H9 (cell line): ENCODE measurements at regions not wholly inside any gene's neighbourhood (a gene's known extent, or its start where the extent isn't known, plus 50 kb on each side); places are given as distances from the start of the nearest gene placed in this dataset.

Experiments used
- DNase-seq: peaks from one replicate; pipeline ENCODE4 v3.0.0-alpha.2; 2017
- H2AFZ ChIP-seq: one replicate; pipeline ENCODE4 v1.6.1; 2013; ENCODE audit warnings: mild to moderate bottlenecking, low read length, control low read depth, moderate library complexity
- H2AK5ac ChIP-seq: 2 replicates; pipeline ENCODE4 v1.6.1; 2013; ENCODE audit warnings: low read length, control low read depth, mixed read lengths; ENCODE audit not compliant: insufficient read length
- H2BK120ac ChIP-seq: one replicate; pipeline ENCODE4 v1.6.1; 2013; ENCODE audit warnings: low read depth, mild to moderate bottlenecking, low read length, control low read depth, inconsistent platforms; ENCODE audit not compliant: poor library complexity, severe bottlenecking
- H2BK12ac ChIP-seq: 2 replicates; pipeline ENCODE4 v1.6.1; 2013; ENCODE audit warnings: low read length, control low read depth, mixed read lengths, low read depth; ENCODE audit not compliant: insufficient read length
- H2BK15ac ChIP-seq: 2 replicates; pipeline ENCODE4 v1.6.1; 2013; ENCODE audit warnings: low read depth, low read length, control low read depth
- H2BK20ac ChIP-seq: one replicate; pipeline ENCODE4 v1.6.1; 2013; ENCODE audit warnings: low read depth, mild to moderate bottlenecking, low read length, control low read depth, inconsistent platforms; ENCODE audit not compliant: poor library complexity, severe bottlenecking
- H2BK5ac ChIP-seq: 2 replicates; pipeline ENCODE4 v1.6.1; 2013; ENCODE audit warnings: low read length, control low read depth, mixed read lengths; ENCODE audit not compliant: insufficient read length
- H3K14ac ChIP-seq: 2 replicates; pipeline ENCODE4 v1.6.1; 2013; ENCODE audit warnings: low read length, control low read depth; ENCODE audit not compliant: insufficient read depth
- H3K18ac ChIP-seq: 2 replicates; pipeline ENCODE4 v1.6.1; 2013; ENCODE audit warnings: low read depth, mild to moderate bottlenecking, mixed read lengths, low read length, control low read depth; ENCODE audit not compliant: insufficient read length
- H3K23ac ChIP-seq: 2 replicates; pipeline ENCODE4 v1.6.1; 2013; ENCODE audit warnings: low read length, control low read depth, mixed read lengths, low read depth; ENCODE audit not compliant: insufficient read length
- H3K23me2 ChIP-seq: 2 replicates; pipeline ENCODE4 v1.6.1; 2013; ENCODE audit warnings: low read depth, mild to moderate bottlenecking, mixed read lengths, low read length, control low read depth; ENCODE audit not compliant: insufficient read length, poor library complexity, severe bottlenecking
- H3K27ac ChIP-seq: 2 replicates; pipeline ENCODE4 v1.5.1; 2013; ENCODE audit warnings: low read length, control low read depth, mixed read lengths, low read depth; ENCODE audit not compliant: insufficient read length
- H3K27me3 ChIP-seq: 2 replicates; pipeline ENCODE4 v1.6.1; 2013; ENCODE audit warnings: low read length, control low read depth, inconsistent platforms; ENCODE audit not compliant: insufficient read depth
- H3K4ac ChIP-seq: 2 replicates; pipeline ENCODE4 v1.6.1; 2013; ENCODE audit warnings: low read depth, mild to moderate bottlenecking, control low read depth, inconsistent platforms, low read length, moderate library complexity
- H3K4me1 ChIP-seq: 2 replicates; pipeline ENCODE4 v1.6.1; 2013; ENCODE audit warnings: low read length, control low read depth, inconsistent platforms; ENCODE audit not compliant: insufficient read depth
- H3K4me2 ChIP-seq: 2 replicates; pipeline ENCODE4 v1.6.1; 2013; ENCODE audit warnings: low read length, control low read depth, mixed read lengths; ENCODE audit not compliant: insufficient read length, insufficient read depth
- H3K56ac ChIP-seq: 2 replicates; pipeline ENCODE4 v1.6.1; 2013; ENCODE audit warnings: low read depth, mild to moderate bottlenecking, mixed read lengths, low read length, control low read depth; ENCODE audit not compliant: insufficient read length
- H3K79me1 ChIP-seq: 2 replicates; pipeline ENCODE4 v1.6.1; 2013; ENCODE audit warnings: low read depth, mild to moderate bottlenecking, moderate library complexity, low read length, control low read depth, inconsistent platforms; ENCODE audit not compliant: insufficient read depth, poor library complexity, severe bottlenecking
- H3K79me2 ChIP-seq: 2 replicates; pipeline ENCODE4 v1.6.1; 2013; ENCODE audit warnings: low read length, control low read depth, inconsistent platforms; ENCODE audit not compliant: insufficient read depth
- H3K9ac ChIP-seq: 2 replicates; pipeline ENCODE4 v1.6.1; 2013; ENCODE audit warnings: low read length, control low read depth, mixed read lengths; ENCODE audit not compliant: insufficient read length; ENCODE audit errors: extremely low read depth
- H3K9me3 ChIP-seq: one replicate; pipeline ENCODE4 v1.6.1; 2013; ENCODE audit warnings: low read depth, low read length, inconsistent platforms; ENCODE audit not compliant: control insufficient read depth
- H3T11ph ChIP-seq: one replicate; pipeline ENCODE4 v1.6.1; 2013; ENCODE audit warnings: mild to moderate bottlenecking, low read length, control low read depth, inconsistent platforms
- H4K20me1 ChIP-seq: one replicate; pipeline ENCODE4 v1.6.1; 2013; ENCODE audit not compliant: control insufficient read depth, insufficient read length, insufficient read depth
- H4K5ac ChIP-seq: 2 replicates; pipeline ENCODE4 v1.6.1; 2013; ENCODE audit warnings: low read depth, mild to moderate bottlenecking, mixed read lengths, low read length, control low read depth; ENCODE audit not compliant: insufficient read length
- H4K8ac ChIP-seq: replicated peaks from 2 replicates; pipeline ENCODE4 v1.6.1; 2013; ENCODE audit warnings: low read length, control low read depth, mixed read lengths, low read depth; ENCODE audit not compliant: insufficient read length
- H4K91ac ChIP-seq: 2 replicates; pipeline ENCODE4 v1.6.1; 2013; ENCODE audit warnings: low read depth, mild to moderate bottlenecking, moderate library complexity, mixed read lengths, low read length, control low read depth; ENCODE audit not compliant: insufficient read length
- H3K27ac Mint-ChIP-seq, 3 experiments: 2 replicates in 2 of 3; 3 replicates in 1 of 3; pipeline ENCODE4 v1.8.0; 2020 to 2021; ENCODE audit warnings: mixed read lengths in 3 of 3, mild to moderate bottlenecking in 1 of 3, moderate library complexity in 1 of 3
- H3K27me3 Mint-ChIP-seq: 2 replicates; pipeline ENCODE4 v1.8.0; 2021; ENCODE audit warnings: low read depth, mild to moderate bottlenecking, moderate library complexity, mixed read lengths
- H3K36me3 Mint-ChIP-seq, 3 experiments: 2 replicates in 2 of 3; 3 replicates in 1 of 3; pipeline ENCODE4 v1.8.0; 2020 to 2021; ENCODE audit warnings: low read depth in 3 of 3, mixed read lengths in 3 of 3; ENCODE audit not compliant: insufficient read depth in 1 of 3
- H3K4me1 Mint-ChIP-seq, 2 experiments: 2 replicates each; pipeline ENCODE4 v1.8.0; 2020; ENCODE audit warnings: mixed read lengths in 2 of 2
- H3K4me3 Mint-ChIP-seq, 2 experiments: 2 replicates in 1 of 2; 3 replicates in 1 of 2; pipeline ENCODE4 v1.8.0; 2020 to 2021; ENCODE audit warnings: mild to moderate bottlenecking in 2 of 2, mixed read lengths in 2 of 2, moderate library complexity in 1 of 2
- H3K9me3 Mint-ChIP-seq, 2 experiments: 2 replicates in 1 of 2; 3 replicates in 1 of 2; pipeline ENCODE4 v1.8.0; 2020; ENCODE audit warnings: mild to moderate bottlenecking in 2 of 2, mixed read lengths in 2 of 2, moderate library complexity in 1 of 2
- WGBS: extraction: QIAGEN DNeasy Blood & Tissue Kit; methylation state at CpG from one replicate; pipeline ENCODE4 v1.1.7; 2013; ENCODE audit warnings: missing lambda C conversion rate, low lambda C conversion rate, mixed read lengths; ENCODE audit not compliant: insufficient read length; ENCODE audit errors: extremely low coverage; 5-methylcytosine and 5-hydroxymethylcytosine counted together
- TF ChIP-seq, protein P1 (sequence below): fragments of 200-600 bp; sonication (generic); conservative IDR thresholded peaks from 3 replicates; pipeline ENCODE4 v1.8.0; 2021; ENCODE audit warnings: antibody characterized with exemption, mild to moderate bottlenecking

DNA sequence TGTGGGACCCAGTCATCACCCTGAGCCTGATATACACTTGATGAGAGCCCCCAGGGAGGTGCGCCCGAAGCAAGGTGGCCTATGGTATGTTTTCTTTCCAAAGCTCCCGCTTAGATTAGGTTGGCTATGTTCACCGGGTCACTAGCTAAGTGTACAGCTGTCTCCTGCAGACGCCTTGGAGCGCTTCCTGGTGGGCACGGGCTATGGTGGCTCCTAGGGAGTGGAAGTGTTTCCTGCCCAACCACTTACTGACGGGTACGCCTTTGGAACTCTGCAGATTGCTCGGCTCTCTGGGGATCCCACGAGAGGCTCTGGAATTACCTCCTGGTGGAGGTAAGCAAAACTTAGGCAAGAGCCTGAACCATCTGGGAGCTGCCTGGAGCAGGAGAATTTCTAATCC lies 83.6 kb upstream of the CXCL12 start:
- Histone ChIP-seq H4K8ac (no peak overlapping the region), H2BK15ac (no peak overlapping the region), H3K9me3 (no peaks in the 10 kb centered on the region), H3K56ac (no peak overlapping the region), H3K23me2 (no peaks in the 10 kb centered on the region), H3T11ph (no peak overlapping the region), H4K91ac (no peak overlapping the region), H3K27me3 (no peaks in the 10 kb centered on the region), H2BK120ac (no peak overlapping the region), H3K23ac (no peak overlapping the region), H2BK20ac (no peak overlapping the region), H3K14ac (no peak overlapping the region), H2BK5ac (no peak overlapping the region), H3K4ac (no peak overlapping the region), H3K4me1 (no peaks in the 10 kb centered on the region), H2AFZ (no peak overlapping the region), H3K4me2 (no peak overlapping the region), H3K79me2 (no peaks in the 10 kb centered on the region), H4K20me1 (no peaks in the 10 kb centered on the region), H4K5ac (no peak overlapping the region), H2BK12ac (no peak overlapping the region), H3K79me1 (no peaks in the 10 kb centered on the region), H3K9ac (no peak overlapping the region), H3K27ac (no peak overlapping the region), H3K18ac (no peak overlapping the region), H2AK5ac (no peak overlapping the region)
- WGBS, result no CpG with 5 or more reads among the region's 11 CpGs
- TF ChIP-seq, protein P1, sequence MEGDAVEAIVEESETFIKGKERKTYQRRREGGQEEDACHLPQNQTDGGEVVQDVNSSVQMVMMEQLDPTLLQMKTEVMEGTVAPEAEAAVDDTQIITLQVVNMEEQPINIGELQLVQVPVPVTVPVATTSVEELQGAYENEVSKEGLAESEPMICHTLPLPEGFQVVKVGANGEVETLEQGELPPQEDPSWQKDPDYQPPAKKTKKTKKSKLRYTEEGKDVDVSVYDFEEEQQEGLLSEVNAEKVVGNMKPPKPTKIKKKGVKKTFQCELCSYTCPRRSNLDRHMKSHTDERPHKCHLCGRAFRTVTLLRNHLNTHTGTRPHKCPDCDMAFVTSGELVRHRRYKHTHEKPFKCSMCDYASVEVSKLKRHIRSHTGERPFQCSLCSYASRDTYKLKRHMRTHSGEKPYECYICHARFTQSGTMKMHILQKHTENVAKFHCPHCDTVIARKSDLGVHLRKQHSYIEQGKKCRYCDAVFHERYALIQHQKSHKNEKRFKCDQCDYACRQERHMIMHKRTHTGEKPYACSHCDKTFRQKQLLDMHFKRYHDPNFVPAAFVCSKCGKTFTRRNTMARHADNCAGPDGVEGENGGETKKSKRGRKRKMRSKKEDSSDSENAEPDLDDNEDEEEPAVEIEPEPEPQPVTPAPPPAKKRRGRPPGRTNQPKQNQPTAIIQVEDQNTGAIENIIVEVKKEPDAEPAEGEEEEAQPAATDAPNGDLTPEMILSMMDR, result no peak
- Mint-ChIP-seq H3K4me3 (no peak overlapping the region), H3K27ac (no peak overlapping the region), H3K9me3 (peaks cover 0 to 2% of the 10 kb centered on the region in 2 experiments; a peak in 1 of 5 replicates), H3K4me1 (peaks cover 0 to 6% of the 10 kb centered on the region in 2 experiments; a peak in 2 of 4 replicates), H3K27me3 (no peaks in the 10 kb centered on the region; the same call in none of the 2 replicates), H3K36me3 (no peaks in the 10 kb centered on the region; a peak in 1 of 7 replicates)
- DNase-seq, result no peak
